ENCODE measurements at regions not wholly inside any gene's neighbourhood (a gene's known extent, or its start where the extent isn't known, plus 50 kb on each side); places are given as distances from the start of the nearest gene placed in this dataset.

- no peak for TF ChIP-seq CTCF (IDR thresholded peaks at IDR 0.05)
- no peak overlapping the region for H3K4me3 ChIP-seq
- no peak overlapping the region for H3K27ac ChIP-seq
- no peaks in the 10 kb centered on the region for H3K27me3 ChIP-seq (replicated peaks; ENCODE audit: insufficient read depth)
- no peak for DNase-seq (ENCODE audit: low spot score)
- H3K4me1 ChIP-seq (ENCODE audit: control insufficient read depth in 1 of 2, low read depth in 2 of 2), result no peaks in the 10 kb centered on the region
- H3K9me3 ChIP-seq, result no peaks in the 10 kb centered on the region
- ATAC-seq (ENCODE audit: insufficient number of reproducible peaks, low FRiP score, low read depth), result no peak
- H3K36me3 ChIP-seq, result no peaks in the 10 kb centered on the region
Measured at GRCh38 chr5:128896675-128897074, 68.6 kb upstream of the SLC27A6 start.

- H3K4me3 ChIP-seq, result no peak overlapping the region
- ATAC-seq (ENCODE audit: insufficient number of reproducible peaks, low FRiP score, low read depth), result no peak
- H3K27me3 ChIP-seq (replicated peaks; ENCODE audit: insufficient read depth), result no peaks in the 10 kb centered on the region
- TF ChIP-seq CTCF (IDR thresholded peaks at IDR 0.05), result no peak
- H3K36me3 ChIP-seq, result no peaks in the 10 kb centered on the region
- no peaks in the 10 kb centered on the region for H3K4me1 ChIP-seq (ENCODE audit: control insufficient read depth in 1 of 2, low read depth in 2 of 2)
- DNase-seq (ENCODE audit: low spot score), result no peak
- H3K9me3 ChIP-seq, result no peaks in the 10 kb centered on the region
- H3K27ac ChIP-seq, result no peak overlapping the region
Measured at GRCh38 chr5:128903550-128903949, 61.7 kb upstream of the SLC27A6 start.

DNA sequence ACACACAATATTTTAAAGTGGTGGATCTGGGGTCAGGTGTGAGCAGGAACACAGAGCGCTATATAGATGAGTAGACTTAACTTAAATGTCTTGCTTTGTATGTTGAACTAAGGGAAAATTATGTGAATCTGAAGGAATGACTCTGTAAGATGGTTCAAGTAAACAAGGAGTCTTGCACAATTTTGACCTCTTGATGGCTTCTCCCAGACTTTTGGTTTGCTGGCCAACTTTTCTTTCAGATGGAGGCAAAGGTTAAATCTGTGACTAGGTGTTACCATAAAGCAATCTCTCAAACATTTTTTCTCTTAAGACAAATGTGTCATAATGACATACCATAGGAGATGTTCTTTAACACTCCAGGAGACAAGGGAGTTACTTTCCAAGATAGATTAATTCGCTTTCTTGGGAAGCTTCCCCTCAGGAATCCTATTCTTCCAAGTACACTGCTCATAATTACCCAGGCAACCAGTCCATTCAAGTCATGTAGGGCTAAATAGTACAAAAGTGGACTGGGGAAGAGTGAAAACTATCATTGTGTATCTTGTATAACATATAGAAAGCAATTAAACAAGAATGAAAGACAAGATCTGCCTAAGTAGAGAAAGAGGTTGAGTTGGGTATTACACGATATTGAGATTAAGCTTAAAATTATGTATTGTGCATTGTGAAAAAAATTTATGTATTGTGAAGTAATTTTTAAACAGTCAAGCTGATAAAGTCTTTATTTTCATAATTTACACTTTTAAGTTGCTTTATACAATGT, 60.3 kb upstream of the SLC27A6 start:
- TF ChIP-seq CTCF (IDR thresholded peaks at IDR 0.05), result no peak
- Histone ChIP-seq H3K36me3 (no peaks in the 10 kb centered on the region), H3K9me3 (no peaks in the 10 kb centered on the region), H3K4me3 (no peak overlapping the region), H3K27ac (no peak overlapping the region), H3K4me1 (ENCODE audit: control insufficient read depth in 1 of 2, low read depth in 2 of 2) (no peaks in the 10 kb centered on the region), H3K27me3 (replicated peaks; ENCODE audit: insufficient read depth) (no peaks in the 10 kb centered on the region)
- no peak for ATAC-seq (ENCODE audit: insufficient number of reproducible peaks, low FRiP score, low read depth)
- DNase-seq (ENCODE audit: low spot score), result no peak

DNA sequence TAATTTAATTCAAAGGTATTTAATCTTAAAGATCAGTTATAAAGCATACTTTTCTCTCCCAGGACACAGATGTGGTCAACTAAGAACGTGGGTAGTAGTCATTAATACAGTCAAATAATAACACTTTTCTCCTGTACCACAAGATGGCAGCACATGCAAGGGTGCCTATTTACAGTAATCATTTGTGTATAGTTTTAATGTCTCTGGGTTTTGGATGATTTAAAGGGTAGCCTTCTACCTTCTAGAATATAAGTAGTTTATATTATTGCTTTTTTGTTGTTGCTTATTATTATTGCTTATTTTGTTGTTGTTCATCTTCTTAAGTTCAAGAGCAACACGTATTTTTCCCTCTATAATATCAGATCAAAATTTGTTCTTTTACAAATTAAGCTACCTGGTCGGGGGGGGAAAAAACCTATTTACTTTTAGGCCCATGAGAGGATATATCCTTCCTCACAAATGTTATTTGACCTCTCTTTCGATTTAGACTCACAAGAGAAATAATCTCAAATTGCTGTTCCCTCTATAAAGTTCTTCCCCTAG, 59.6 kb upstream of the SLC27A6 start:
- no peak for ATAC-seq (ENCODE audit: insufficient number of reproducible peaks, low FRiP score, low read depth)
- TF ChIP-seq CTCF (IDR thresholded peaks at IDR 0.05), result peak; percentile 66

GRCh38 chr5:128913551-128913950, 51.7 kb upstream of the SLC27A6 start:
- DNase-seq (ENCODE audit: low spot score), result no peak
- TF ChIP-seq CTCF (IDR thresholded peaks at IDR 0.05), result no peak
- Histone ChIP-seq H3K4me3 (no peak overlapping the region), H3K4me1 (ENCODE audit: control insufficient read depth in 1 of 2, low read depth in 2 of 2) (no peaks in the 10 kb centered on the region), H3K36me3 (no peaks in the 10 kb centered on the region), H3K27me3 (replicated peaks; ENCODE audit: insufficient read depth) (no peaks in the 10 kb centered on the region), H3K9me3 (no peaks in the 10 kb centered on the region), H3K27ac (no peak overlapping the region)
- ATAC-seq (ENCODE audit: insufficient number of reproducible peaks, low FRiP score, low read depth), result no peak

More for the DNA sequence above, 59.6 kb upstream of the SLC27A6 start:
- no peaks in the 10 kb centered on the region for H3K27me3 ChIP-seq (replicated peaks; ENCODE audit: insufficient read depth)
- H3K4me1 ChIP-seq (ENCODE audit: control insufficient read depth in 1 of 2, low read depth in 2 of 2), result no peaks in the 10 kb centered on the region
- H3K4me3 ChIP-seq, result no peak overlapping the region
- H3K27ac ChIP-seq, result no peak overlapping the region
- no peak for DNase-seq (ENCODE audit: low spot score)
- no peaks in the 10 kb centered on the region for H3K9me3 ChIP-seq
- H3K36me3 ChIP-seq, result no peaks in the 10 kb centered on the region
